PC-9 (cell line): ENCODE measurements at regions not wholly inside any gene's neighbourhood (a gene's known extent, or its start where the extent isn't known, plus 50 kb on each side); places are given as distances from the start of the nearest gene placed in this dataset.

Experiments
- CTCF ChIP-seq: fragments of 200-600 bp; sonication (generic); conservative IDR thresholded peaks from 2 replicates; pipeline ENCODE4 v1.6.1; 2017; ENCODE audit warnings: mixed run types, antibody characterized with exemption, mild to moderate bottlenecking, moderate library complexity
- EZH2 ChIP-seq: fragments of 200-600 bp; sonication (generic); IDR thresholded peaks from 2 replicates; pipeline ENCODE4 v1.8.0; 2017; ENCODE audit warnings: antibody characterized with exemption, low read depth

- TF ChIP-seq EZH2: no peak
- no peak for TF ChIP-seq CTCF
Measured at GRCh38 chr11:95586155-95586554, 203.4 kb downstream of the FAM76B start.
